OCI-LY1 (cell line): ENCODE measurements at regions not wholly inside any gene's neighbourhood (a gene's known extent, or its start where the extent isn't known, plus 50 kb on each side); places are given as distances from the start of the nearest gene placed in this dataset.

Experiments used
- H2AFZ ChIP-seq: fragments of 200-600 bp; sonication (generic), shearing (Covaris generic); 2 replicates; pipeline ENCODE4 v1.6.0; 2014; ENCODE audit warnings: antibody characterized with exemption, mild to moderate bottlenecking, low read length
- H3F3A ChIP-seq: fragments of 200-600 bp; sonication (generic), shearing (Covaris generic); 2 replicates; pipeline ENCODE4 v1.6.0; 2014; ENCODE audit warnings: mild to moderate bottlenecking, antibody characterized with exemption, low read length, moderate library complexity; ENCODE audit not compliant: insufficient read depth
- H3K27ac ChIP-seq: fragments of 200-600 bp; sonication (generic); 2 replicates; pipeline ENCODE4 v1.5.1; 2014; ENCODE audit warnings: low read length, mixed run types, mild to moderate bottlenecking, low read depth; ENCODE audit not compliant: poor library complexity, severe bottlenecking
- H3K27me3 ChIP-seq: fragments of 200-600 bp; sonication (generic); 2 replicates; pipeline ENCODE4 v1.6.0; 2014; ENCODE audit warnings: antibody characterized with exemption, mild to moderate bottlenecking, low read length, moderate library complexity; ENCODE audit not compliant: insufficient read depth
- H3K36me3 ChIP-seq: fragments of 200-600 bp; sonication (generic); 2 replicates; pipeline ENCODE4 v1.6.1; 2014; ENCODE audit warnings: mild to moderate bottlenecking, antibody characterized with exemption, low read length, moderate library complexity, mixed read lengths; ENCODE audit not compliant: insufficient read depth
- H3K4me1 ChIP-seq: fragments of 200-600 bp; sonication (generic); 2 replicates; pipeline ENCODE4 v1.5.1; 2014; ENCODE audit warnings: mild to moderate bottlenecking, low read length, moderate library complexity; ENCODE audit not compliant: insufficient read depth, severe bottlenecking
- H3K4me2 ChIP-seq: fragments of 200-600 bp; sonication (generic), shearing (Covaris generic); 2 replicates; pipeline ENCODE4 v1.6.1; 2014; ENCODE audit warnings: low read length
- H3K4me3 ChIP-seq: fragments of 200-600 bp; sonication (generic); 2 replicates; pipeline ENCODE4 v1.5.1; 2014; ENCODE audit warnings: low read length, low read depth, mild to moderate bottlenecking, mixed read lengths; ENCODE audit not compliant: poor library complexity, severe bottlenecking
- H3K79me2 ChIP-seq: fragments of 200-600 bp; shearing (Covaris generic); 2 replicates; pipeline ENCODE4 v1.6.1; 2016; ENCODE audit warnings: mixed run types, low read length, mixed read lengths; ENCODE audit not compliant: insufficient read depth
- H3K9ac ChIP-seq: fragments of 200-600 bp; sonication (generic), shearing (Covaris generic); 2 replicates; pipeline ENCODE4 v1.6.1; 2014; ENCODE audit warnings: mild to moderate bottlenecking, low read length, mixed read lengths
- H3K9me2 ChIP-seq: fragments of 200-600 bp; sonication (generic), shearing (Covaris generic); 2 replicates; pipeline ENCODE4 v1.6.1; 2014; ENCODE audit warnings: low read depth, mild to moderate bottlenecking, low read length, mixed read lengths
- H3K9me3 ChIP-seq: fragments of 200-600 bp; shearing (Covaris generic); 2 replicates; pipeline ENCODE4 v1.6.1; 2014; ENCODE audit warnings: low read length, mixed read lengths
- H4K20me1 ChIP-seq: fragments of 200-600 bp; sonication (generic), shearing (Covaris generic); 2 replicates; pipeline ENCODE4 v1.6.0; 2016; ENCODE audit warnings: mild to moderate bottlenecking, low read length; ENCODE audit not compliant: insufficient read depth
- EZH2 ChIP-seq: fragments of 200-600 bp; sonication (generic), shearing (Covaris generic); IDR thresholded peaks from 2 replicates; pipeline ENCODE4 v1.8.0; 2017; ENCODE audit warnings: borderline replicate concordance, mixed run types, mild to moderate bottlenecking, antibody characterized with exemption, low read length, moderate library complexity, mixed read lengths
- TF ChIP-seq, protein P1 (sequence below): fragments of 200-600 bp; sonication (generic), shearing (Covaris generic); IDR thresholded peaks from 2 replicates; pipeline ENCODE4 v1.5.1; 2017; ENCODE audit warnings: mild to moderate bottlenecking, antibody characterized with exemption, low read length, moderate library complexity, mixed read lengths

DNA sequence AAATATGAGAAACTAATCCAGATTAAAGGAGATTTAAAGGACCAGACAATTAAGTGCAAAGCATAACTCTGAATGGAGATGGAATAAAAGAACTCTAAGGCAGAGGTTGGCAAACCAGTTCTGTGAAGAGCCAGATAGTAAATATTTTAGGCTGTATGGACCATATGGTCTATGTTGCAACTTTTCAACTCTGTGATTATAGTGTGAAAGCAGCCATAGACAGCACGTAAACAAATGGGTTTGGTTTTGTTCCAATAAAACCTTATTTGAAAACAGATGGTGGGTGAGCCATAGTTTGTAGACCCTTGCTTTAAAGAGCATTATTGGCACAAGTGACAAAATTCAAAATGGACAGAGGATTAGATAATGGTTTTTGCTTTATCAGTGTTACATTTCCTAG lies 884.1 kb downstream of the CCSER2 start:
- H3K36me3 ChIP-seq: no peaks in the 10 kb centered on the region
- no peaks in the 10 kb centered on the region for H4K20me1 ChIP-seq
- H3K4me2 ChIP-seq: no peak overlapping the region
- TF ChIP-seq, protein P1, sequence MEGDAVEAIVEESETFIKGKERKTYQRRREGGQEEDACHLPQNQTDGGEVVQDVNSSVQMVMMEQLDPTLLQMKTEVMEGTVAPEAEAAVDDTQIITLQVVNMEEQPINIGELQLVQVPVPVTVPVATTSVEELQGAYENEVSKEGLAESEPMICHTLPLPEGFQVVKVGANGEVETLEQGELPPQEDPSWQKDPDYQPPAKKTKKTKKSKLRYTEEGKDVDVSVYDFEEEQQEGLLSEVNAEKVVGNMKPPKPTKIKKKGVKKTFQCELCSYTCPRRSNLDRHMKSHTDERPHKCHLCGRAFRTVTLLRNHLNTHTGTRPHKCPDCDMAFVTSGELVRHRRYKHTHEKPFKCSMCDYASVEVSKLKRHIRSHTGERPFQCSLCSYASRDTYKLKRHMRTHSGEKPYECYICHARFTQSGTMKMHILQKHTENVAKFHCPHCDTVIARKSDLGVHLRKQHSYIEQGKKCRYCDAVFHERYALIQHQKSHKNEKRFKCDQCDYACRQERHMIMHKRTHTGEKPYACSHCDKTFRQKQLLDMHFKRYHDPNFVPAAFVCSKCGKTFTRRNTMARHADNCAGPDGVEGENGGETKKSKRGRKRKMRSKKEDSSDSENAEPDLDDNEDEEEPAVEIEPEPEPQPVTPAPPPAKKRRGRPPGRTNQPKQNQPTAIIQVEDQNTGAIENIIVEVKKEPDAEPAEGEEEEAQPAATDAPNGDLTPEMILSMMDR: no peak
- TF ChIP-seq EZH2: no peak
- H3K9ac ChIP-seq: no peak overlapping the region
- H3K4me1 ChIP-seq: no peaks in the 10 kb centered on the region
- no peak overlapping the region for H3K4me3 ChIP-seq
- H3F3A ChIP-seq: no peaks in the 10 kb centered on the region
- H3K79me2 ChIP-seq: no peaks in the 10 kb centered on the region
- H3K9me3 ChIP-seq: no peaks in the 10 kb centered on the region
- H3K9me2 ChIP-seq: no peaks in the 10 kb centered on the region
- H3K27ac ChIP-seq: no peak overlapping the region
- H2AFZ ChIP-seq: no peak overlapping the region
- H3K27me3 ChIP-seq: no peaks in the 10 kb centered on the region

DNA sequence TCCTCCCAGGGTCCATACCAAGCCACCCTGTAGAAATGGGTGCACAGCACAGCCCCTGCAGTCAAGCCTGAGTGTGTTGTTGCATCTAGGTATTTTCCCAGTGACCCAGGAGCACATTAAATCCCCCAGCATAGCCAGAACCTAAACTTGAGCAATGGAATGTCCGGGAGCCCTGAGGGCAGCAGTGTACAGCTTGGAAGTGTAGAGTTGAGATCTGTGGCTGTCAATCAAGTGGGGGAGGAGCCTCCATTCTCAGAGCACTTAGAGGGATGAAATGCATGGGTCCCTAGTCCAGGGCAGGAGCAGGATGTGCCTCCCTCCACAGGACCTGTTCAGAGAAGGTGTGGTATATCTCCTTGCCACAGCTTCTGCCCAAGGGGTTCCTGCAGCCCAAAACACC lies 885.1 kb downstream of the CCSER2 start:
- H3K4me1 ChIP-seq: no peaks in the 10 kb centered on the region
- no peak for TF ChIP-seq EZH2
- TF ChIP-seq, protein P1: no peak
- no peaks in the 10 kb centered on the region for H3F3A ChIP-seq
- H3K4me2 ChIP-seq: no peak overlapping the region
- no peaks in the 10 kb centered on the region for H4K20me1 ChIP-seq
- no peaks in the 10 kb centered on the region for H3K27me3 ChIP-seq
- no peaks in the 10 kb centered on the region for H3K9me2 ChIP-seq
- H3K9ac ChIP-seq: no peak overlapping the region
- no peaks in the 10 kb centered on the region for H3K36me3 ChIP-seq
- H2AFZ ChIP-seq: no peak overlapping the region
- H3K4me3 ChIP-seq: no peak overlapping the region
- no peaks in the 10 kb centered on the region for H3K9me3 ChIP-seq
- no peak overlapping the region for H3K27ac ChIP-seq
- H3K79me2 ChIP-seq: no peaks in the 10 kb centered on the region

DNA sequence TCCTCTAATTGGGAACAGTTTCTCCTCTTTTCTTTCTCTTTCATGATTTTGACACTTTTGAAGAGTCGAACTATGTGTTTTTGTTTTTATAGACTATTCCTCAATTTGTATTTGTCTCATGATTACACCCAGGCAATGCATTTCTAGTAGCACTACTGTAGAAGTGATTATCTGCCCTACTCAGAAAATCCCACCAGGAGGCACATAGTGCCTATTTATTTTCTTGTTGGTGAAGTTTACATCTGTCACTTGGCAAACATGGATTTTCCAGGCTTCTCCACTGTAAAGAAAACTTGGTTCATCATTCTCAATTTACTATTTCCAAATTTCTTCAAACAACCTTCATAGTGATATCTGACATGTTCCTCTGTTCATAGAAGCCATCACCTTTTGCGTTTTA lies 893.9 kb downstream of the CCSER2 start:
- Histone ChIP-seq H2AFZ (no peak overlapping the region), H3K9me2 (no peaks in the 10 kb centered on the region), H3K4me3 (no peak overlapping the region), H3K27me3 (no peaks in the 10 kb centered on the region), H3K36me3 (no peaks in the 10 kb centered on the region), H3K79me2 (no peaks in the 10 kb centered on the region), H3F3A (no peaks in the 10 kb centered on the region), H3K4me2 (no peak overlapping the region), H4K20me1 (no peaks in the 10 kb centered on the region), H3K4me1 (no peaks in the 10 kb centered on the region), H3K9me3 (no peaks in the 10 kb centered on the region), H3K27ac (no peak overlapping the region), H3K9ac (no peak overlapping the region)
- no peak for TF ChIP-seq EZH2
- TF ChIP-seq, protein P1: no peak
